ENCODE measurements at regions not wholly inside any gene's neighbourhood (a gene's known extent, or its start where the extent isn't known, plus 50 kb on each side); places are given as distances from the start of the nearest gene placed in this dataset.

DNA sequence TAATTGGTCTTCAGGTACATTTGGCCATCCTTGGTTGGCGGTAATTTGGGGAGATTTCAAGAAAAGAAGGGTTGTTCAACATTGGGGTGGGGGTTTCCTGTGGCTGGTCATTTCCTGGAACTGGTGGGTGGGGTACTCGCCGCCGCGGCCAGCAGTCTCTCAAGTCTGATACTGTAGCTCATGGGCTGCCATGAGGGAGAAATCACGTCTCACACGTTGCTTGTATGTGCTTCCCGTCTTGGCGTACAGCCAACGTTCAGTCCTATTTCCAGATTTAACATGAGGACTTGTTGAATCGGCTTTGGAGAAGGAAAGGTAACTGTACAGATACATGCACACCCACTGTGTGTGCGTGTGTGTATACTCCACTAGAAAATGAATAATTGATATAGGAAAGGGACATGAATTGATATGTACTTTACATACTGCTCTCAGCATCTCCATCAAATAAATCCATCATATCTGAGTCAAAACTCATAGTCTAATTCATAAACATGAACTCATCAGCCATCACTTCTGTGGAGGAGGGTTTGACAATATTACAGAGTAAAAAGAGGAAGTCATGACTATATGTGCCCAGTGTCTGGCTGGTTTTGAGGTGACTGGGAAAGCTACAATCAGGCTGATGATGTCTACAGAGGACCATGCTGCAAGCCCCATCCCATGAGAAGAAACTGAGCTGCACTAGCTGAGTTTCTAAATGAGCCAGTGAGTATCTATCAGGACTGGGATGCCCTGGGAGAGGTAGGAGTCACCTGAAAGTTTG lies 418.1 kb downstream of the TSHZ3 start:
- H3K4me3 ChIP-seq (ENCODE audit: control insufficient read depth, low read depth, low read length), result no peak overlapping the region
- DNase-seq (ENCODE audit: low read depth), result no peak
- TF ChIP-seq, protein P1, sequence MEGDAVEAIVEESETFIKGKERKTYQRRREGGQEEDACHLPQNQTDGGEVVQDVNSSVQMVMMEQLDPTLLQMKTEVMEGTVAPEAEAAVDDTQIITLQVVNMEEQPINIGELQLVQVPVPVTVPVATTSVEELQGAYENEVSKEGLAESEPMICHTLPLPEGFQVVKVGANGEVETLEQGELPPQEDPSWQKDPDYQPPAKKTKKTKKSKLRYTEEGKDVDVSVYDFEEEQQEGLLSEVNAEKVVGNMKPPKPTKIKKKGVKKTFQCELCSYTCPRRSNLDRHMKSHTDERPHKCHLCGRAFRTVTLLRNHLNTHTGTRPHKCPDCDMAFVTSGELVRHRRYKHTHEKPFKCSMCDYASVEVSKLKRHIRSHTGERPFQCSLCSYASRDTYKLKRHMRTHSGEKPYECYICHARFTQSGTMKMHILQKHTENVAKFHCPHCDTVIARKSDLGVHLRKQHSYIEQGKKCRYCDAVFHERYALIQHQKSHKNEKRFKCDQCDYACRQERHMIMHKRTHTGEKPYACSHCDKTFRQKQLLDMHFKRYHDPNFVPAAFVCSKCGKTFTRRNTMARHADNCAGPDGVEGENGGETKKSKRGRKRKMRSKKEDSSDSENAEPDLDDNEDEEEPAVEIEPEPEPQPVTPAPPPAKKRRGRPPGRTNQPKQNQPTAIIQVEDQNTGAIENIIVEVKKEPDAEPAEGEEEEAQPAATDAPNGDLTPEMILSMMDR (IDR thresholded peaks at IDR 0.05; ENCODE audit: control insufficient read depth, insufficient read depth, low read depth, low read length, missing control alignments), result no peak

DNA sequence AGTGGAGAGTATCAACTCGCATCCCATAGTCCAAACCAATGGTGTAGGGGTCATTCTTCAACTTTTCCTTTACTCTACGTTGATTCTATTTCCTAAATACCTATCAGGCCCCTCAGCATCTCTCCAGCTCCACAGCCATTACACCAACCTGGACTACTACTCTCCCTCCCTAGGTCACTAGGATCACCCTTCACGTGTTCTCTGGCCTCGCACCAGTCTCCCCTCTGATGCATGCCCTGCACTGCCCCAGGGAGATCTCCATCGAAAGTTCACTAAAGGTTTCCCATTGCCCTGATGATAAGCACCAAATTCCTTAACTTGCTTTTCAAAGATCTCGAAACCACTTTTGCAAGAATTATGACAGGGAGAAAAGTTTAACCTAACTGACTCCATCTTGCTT lies 421.5 kb downstream of the TSHZ3 start:
- H3K4me3 ChIP-seq (ENCODE audit: control insufficient read depth, low read depth, low read length), result no peak overlapping the region
- no peak for DNase-seq (ENCODE audit: low read depth)
- TF ChIP-seq, protein P1 (IDR thresholded peaks at IDR 0.05; ENCODE audit: control insufficient read depth, insufficient read depth, low read depth, low read length, missing control alignments), result no peak

DNA sequence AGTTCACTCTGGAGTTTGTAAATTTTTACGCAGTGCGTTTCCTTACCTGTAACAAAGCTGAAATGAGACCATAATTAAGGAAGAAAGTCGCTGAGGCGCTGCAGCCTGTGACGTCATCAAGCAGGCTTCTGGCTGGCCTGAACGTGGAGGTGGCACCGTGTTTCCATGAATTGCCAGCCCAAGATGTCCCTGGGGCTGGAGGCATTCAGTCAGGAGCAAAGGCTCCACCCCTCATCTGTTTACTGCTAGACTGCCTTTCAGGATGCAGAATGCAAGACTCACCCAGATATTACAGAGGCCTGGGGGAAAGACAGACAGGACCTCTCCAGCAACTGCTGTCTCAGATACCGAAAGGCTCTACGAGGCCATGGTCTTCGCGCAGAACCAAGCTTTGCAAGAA lies 424.6 kb downstream of the TSHZ3 start:
- TF ChIP-seq, protein P1 (IDR thresholded peaks at IDR 0.05; ENCODE audit: control insufficient read depth, insufficient read depth, low read depth, low read length, missing control alignments), result no peak
- DNase-seq (ENCODE audit: low read depth), result no peak
- H3K4me3 ChIP-seq (ENCODE audit: control insufficient read depth, low read depth, low read length), result no peak overlapping the region

DNA sequence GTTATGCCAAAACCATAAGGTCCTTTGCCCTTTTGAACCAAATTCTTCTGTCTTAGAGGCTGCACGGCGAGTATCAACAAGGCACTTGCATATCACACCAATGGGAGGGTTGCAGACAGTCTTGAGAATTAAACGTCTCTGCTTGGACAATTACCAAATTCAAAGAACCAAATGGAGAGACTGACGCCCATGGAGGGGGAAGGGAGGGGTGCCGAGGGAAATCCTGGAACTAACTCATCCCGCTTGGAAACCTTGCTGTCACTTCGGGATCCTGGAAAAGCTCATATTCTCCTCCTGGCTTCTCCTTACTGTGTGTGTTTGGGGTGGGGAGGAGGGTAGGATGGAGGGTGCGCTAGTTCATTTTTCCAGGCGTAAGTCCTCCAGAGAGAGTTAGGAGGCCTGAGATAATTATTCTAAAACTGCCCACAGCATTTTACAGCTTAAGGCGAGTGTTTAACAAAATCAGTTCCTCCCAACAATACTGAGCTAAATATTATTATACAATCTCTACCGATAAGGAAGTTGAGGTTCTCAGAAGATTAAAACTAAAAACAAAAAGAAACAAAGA lies 425.1 kb downstream of the TSHZ3 start:
- DNase-seq (ENCODE audit: low read depth), result no peak
- H3K4me3 ChIP-seq (ENCODE audit: control insufficient read depth, low read depth, low read length), result no peak overlapping the region
- TF ChIP-seq, protein P1 (IDR thresholded peaks at IDR 0.05; ENCODE audit: control insufficient read depth, insufficient read depth, low read depth, low read length, missing control alignments), result no peak

DNA sequence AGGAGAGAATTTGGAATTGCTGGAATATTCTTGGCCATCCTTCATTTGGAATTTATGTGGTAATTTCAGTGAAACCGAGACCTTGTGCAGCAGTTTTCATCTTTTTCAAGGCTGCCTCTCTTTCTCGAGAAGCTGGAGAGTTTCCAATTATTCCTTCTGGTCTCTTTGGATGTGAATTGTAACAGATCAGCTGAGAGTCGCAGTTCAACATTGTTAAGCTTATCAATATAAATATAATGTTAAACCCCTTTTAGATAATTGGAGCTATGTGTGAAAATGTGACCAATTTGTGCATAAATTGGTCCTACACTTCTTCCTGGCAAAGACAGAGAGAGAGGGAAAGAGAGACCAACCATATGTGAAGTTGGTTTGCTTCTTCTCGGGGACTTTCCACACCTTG lies 425.6 kb downstream of the TSHZ3 start:
- DNase-seq (ENCODE audit: low read depth), result no peak
- H3K4me3 ChIP-seq (ENCODE audit: control insufficient read depth, low read depth, low read length), result no peak overlapping the region
- TF ChIP-seq, protein P1 (IDR thresholded peaks at IDR 0.05; ENCODE audit: control insufficient read depth, insufficient read depth, low read depth, low read length, missing control alignments), result no peak

DNA sequence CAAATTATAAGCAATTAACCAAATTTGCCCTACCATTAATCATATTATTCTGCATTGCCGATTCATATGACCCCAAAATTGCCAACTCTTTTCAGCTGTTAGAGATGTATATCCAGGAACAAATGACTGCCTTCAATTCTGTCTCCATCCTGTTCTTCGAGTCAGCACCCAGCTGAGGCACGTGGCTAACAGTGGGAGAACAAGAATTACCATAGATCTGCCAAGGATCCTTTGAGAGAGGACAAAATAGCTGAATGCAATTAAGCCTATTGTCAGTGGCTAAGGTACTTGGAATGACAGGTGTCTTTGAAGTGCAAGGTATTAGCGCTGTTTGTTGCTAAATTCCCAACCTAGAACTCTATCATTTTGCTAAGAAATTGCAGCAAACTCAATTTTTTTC lies 426.1 kb downstream of the TSHZ3 start:
- H3K4me3 ChIP-seq (ENCODE audit: control insufficient read depth, low read depth, low read length), result no peak overlapping the region
- TF ChIP-seq, protein P1 (IDR thresholded peaks at IDR 0.05; ENCODE audit: control insufficient read depth, insufficient read depth, low read depth, low read length, missing control alignments), result no peak
- DNase-seq (ENCODE audit: low read depth), result no peak
